Nephron progenitor cell (in vitro differentiated cells): ENCODE measurements at regions not wholly inside any gene's neighbourhood (a gene's known extent, or its start where the extent isn't known, plus 50 kb on each side); places are given as distances from the start of the nearest gene placed in this dataset.
"Not testable (repeated sequence)": the region's sequence is repeated elsewhere in the genome, so short reads cannot be mapped to it uniquely, and the experiment has no call there.

Experiments used
- DNase-seq: peaks from one replicate; pipeline ENCODE4 v3.0.0; 2021
- H3K27ac Mint-ChIP-seq: 2 replicates; pipeline ENCODE4 v1.8.0; 2021; ENCODE audit warnings: mild to moderate bottlenecking, moderate library complexity, mixed read lengths
- H3K27me3 Mint-ChIP-seq: 2 replicates; pipeline ENCODE4 v1.8.0; 2021; ENCODE audit warnings: mild to moderate bottlenecking, low read depth, mixed read lengths; ENCODE audit not compliant: poor library complexity
- H3K36me3 Mint-ChIP-seq: 2 replicates; pipeline ENCODE4 v1.8.0; 2021; ENCODE audit warnings: low read depth, mixed read lengths
- H3K4me1 Mint-ChIP-seq: 2 replicates; pipeline ENCODE4 v1.8.0; 2021; ENCODE audit warnings: mixed read lengths
- H3K4me3 Mint-ChIP-seq: 2 replicates; pipeline ENCODE4 v1.8.0; 2021; ENCODE audit warnings: mild to moderate bottlenecking, moderate library complexity, mixed read lengths
- H3K9me3 Mint-ChIP-seq: 2 replicates; pipeline ENCODE4 v1.8.0; 2021; ENCODE audit warnings: mild to moderate bottlenecking, moderate library complexity, mixed read lengths
- CTCF ChIP-seq: fragments of 200-600 bp; sonication (generic); IDR thresholded peaks from 2 replicates; pipeline ENCODE4 v1.5.0; 2021; ENCODE audit warnings: antibody characterized with exemption

GRCh38 chr1:79899914-79900313, 893.4 kb upstream of the ADGRL4 start:
- H3K36me3 Mint-ChIP-seq = no peaks in the 10 kb centered on the region
- H3K9me3 Mint-ChIP-seq = peaks cover 8% of the 10 kb centered on the region
- H3K27me3 Mint-ChIP-seq = peaks cover 6% of the 10 kb centered on the region
- peaks cover 6% of the 10 kb centered on the region for H3K4me1 Mint-ChIP-seq
- no peak overlapping the region for H3K27ac Mint-ChIP-seq
- no peak for TF ChIP-seq CTCF
- H3K4me3 Mint-ChIP-seq = no peak overlapping the region
- no peak for DNase-seq

- Mint-ChIP-seq H3K27ac (peak overlapping the region; percentile 63), H3K4me1 (peaks cover 6% of the 10 kb centered on the region), H3K4me3 (no peak overlapping the region), H3K27me3 (peaks cover 9% of the 10 kb centered on the region), H3K36me3 (no peaks in the 10 kb centered on the region), H3K9me3 (peaks cover 3% of the 10 kb centered on the region)
- TF ChIP-seq CTCF = no peak
- no peak for DNase-seq
Observed at GRCh38 chr1:79896140-79896539, 889.6 kb upstream of the ADGRL4 start.

- Mint-ChIP-seq H3K4me1 (peaks cover 6% of the 10 kb centered on the region), H3K9me3 (peaks cover 6% of the 10 kb centered on the region), H3K27ac (peak overlapping the region; percentile 63), H3K27me3 (peaks cover 9% of the 10 kb centered on the region), H3K4me3 (no peak overlapping the region), H3K36me3 (no peaks in the 10 kb centered on the region)
- no peak for TF ChIP-seq CTCF
- no peak for DNase-seq
Observed at GRCh38 chr1:79895573-79895972, 889.0 kb upstream of the ADGRL4 start.

- H3K27ac Mint-ChIP-seq, H3K4me1 Mint-ChIP-seq, H3K27me3 Mint-ChIP-seq, H3K4me3 Mint-ChIP-seq, DNase-seq, H3K36me3 Mint-ChIP-seq: not testable (repeated sequence)
- peaks cover 21% of the 10 kb centered on the region for H3K9me3 Mint-ChIP-seq
Observed at GRCh38 chr1:79894129-79894528, 887.6 kb upstream of the ADGRL4 start.

GRCh38 chr1:79887059-79887458, 880.5 kb upstream of the ADGRL4 start:
- H3K27me3 Mint-ChIP-seq = peaks cover 5% of the 10 kb centered on the region
- H3K27ac Mint-ChIP-seq = no peak overlapping the region
- TF ChIP-seq CTCF = no peak
- H3K9me3 Mint-ChIP-seq = peaks cover 39% of the 10 kb centered on the region
- no peak for DNase-seq
- H3K4me1 Mint-ChIP-seq = no peaks in the 10 kb centered on the region
- H3K36me3 Mint-ChIP-seq = no peaks in the 10 kb centered on the region
- no peak overlapping the region for H3K4me3 Mint-ChIP-seq

- no peak overlapping the region for H3K4me3 Mint-ChIP-seq
- no peaks in the 10 kb centered on the region for H3K4me1 Mint-ChIP-seq
- peaks cover 36% of the 10 kb centered on the region for H3K9me3 Mint-ChIP-seq
- H3K36me3 Mint-ChIP-seq = no peaks in the 10 kb centered on the region
- H3K27ac Mint-ChIP-seq = no peak overlapping the region
- peaks cover 2% of the 10 kb centered on the region for H3K27me3 Mint-ChIP-seq
- TF ChIP-seq CTCF = no peak
- DNase-seq = no peak
Observed at GRCh38 chr1:79885101-79885500, 878.6 kb upstream of the ADGRL4 start.

GRCh38 chr1:79877086-79877485, 870.6 kb upstream of the ADGRL4 start:
- TF ChIP-seq CTCF = no peak
- no peak overlapping the region for H3K4me3 Mint-ChIP-seq
- H3K9me3 Mint-ChIP-seq = peaks cover 36% of the 10 kb centered on the region
- DNase-seq = no peak
- H3K4me1 Mint-ChIP-seq = no peaks in the 10 kb centered on the region
- no peak overlapping the region for H3K27ac Mint-ChIP-seq
- peaks cover 2% of the 10 kb centered on the region for H3K27me3 Mint-ChIP-seq
- H3K36me3 Mint-ChIP-seq = no peaks in the 10 kb centered on the region
